ENCODE measurements at regions not wholly inside any gene's neighbourhood (a gene's known extent, or its start where the extent isn't known, plus 50 kb on each side); places are given as distances from the start of the nearest gene placed in this dataset.
"Not testable (repeated sequence)": the region's sequence is repeated elsewhere in the genome, so short reads cannot be mapped to it uniquely, and the experiment has no call there.

- no peak for DNase-seq (ENCODE audit: low spot score)
Measured at GRCh38 chr10:56104487-56104886, 256.6 kb downstream of the ZWINT start.

- DNase-seq (ENCODE audit: low spot score): no peak
Measured at GRCh38 chr10:56096226-56096517, 264.9 kb downstream of the ZWINT start.

GRCh38 chr10:56095506-56096225 is 265.4 kb downstream of the ZWINT start:
- no peak for DNase-seq (ENCODE audit: low spot score)

- not testable (repeated sequence) for DNase-seq (ENCODE audit: low spot score)
Measured at GRCh38 chr10:56093645-56094044, 267.4 kb downstream of the ZWINT start.

- no peak for DNase-seq (ENCODE audit: low spot score)
Measured at GRCh38 chr10:56091872-56092271, 269.2 kb downstream of the ZWINT start.

GRCh38 chr10:56090914-56091540 is 270.0 kb downstream of the ZWINT start:
- no peak for DNase-seq (ENCODE audit: low spot score)

- no peak for DNase-seq (ENCODE audit: low spot score)
Measured at GRCh38 chr10:56085406-56086122, 275.5 kb downstream of the ZWINT start.

GRCh38 chr10:56082169-56082568 is 278.9 kb downstream of the ZWINT start:
- DNase-seq (ENCODE audit: low spot score): no peak

- no peak for DNase-seq (ENCODE audit: low spot score)
Measured at GRCh38 chr10:56068473-56069263, 292.4 kb downstream of the ZWINT start.

GRCh38 chr10:56068040-56068439 is 293.0 kb downstream of the ZWINT start:
- no peak for DNase-seq (ENCODE audit: low spot score)

- no peak for DNase-seq (ENCODE audit: low spot score)
Measured at GRCh38 chr10:56063642-56064041, 297.4 kb downstream of the ZWINT start.

GRCh38 chr10:56057860-56058259 is 303.2 kb downstream of the ZWINT start:
- DNase-seq (ENCODE audit: low spot score): no peak

GRCh38 chr10:56035489-56035888 is 325.6 kb downstream of the ZWINT start:
- no peak for DNase-seq (ENCODE audit: low spot score)

GRCh38 chr10:56028298-56029132 is 332.5 kb downstream of the ZWINT start:
- DNase-seq (ENCODE audit: low spot score): no peak

GRCh38 chr10:56012101-56012500 is 349.0 kb downstream of the ZWINT start:
- DNase-seq (ENCODE audit: low spot score): no peak

- DNase-seq (ENCODE audit: low spot score): no peak
Measured at GRCh38 chr10:56003555-56003954, 357.5 kb downstream of the ZWINT start.

GRCh38 chr10:55989188-55989587 is 371.9 kb downstream of the ZWINT start:
- no peak for DNase-seq (ENCODE audit: low spot score)

- no peak for DNase-seq (ENCODE audit: low spot score)
Measured at GRCh38 chr10:55979203-55979602, 381.9 kb downstream of the ZWINT start.

- DNase-seq (ENCODE audit: low spot score): no peak
Measured at GRCh38 chr10:55966101-55966500, 395.0 kb downstream of the ZWINT start.

GRCh38 chr10:55943403-55943802 is 417.7 kb downstream of the ZWINT start:
- no peak for DNase-seq (ENCODE audit: low spot score)

- no peak for DNase-seq (ENCODE audit: low spot score)
Measured at GRCh38 chr10:55929291-55929690, 431.8 kb downstream of the ZWINT start.
